GM13976 (cell line): ENCODE measurements at regions not wholly inside any gene's neighbourhood (a gene's known extent, or its start where the extent isn't known, plus 50 kb on each side); places are given as distances from the start of the nearest gene placed in this dataset.

Source experiments
- DNase-seq: peaks from one replicate; pipeline ENCODE4 v3.0.0; 2012; ENCODE audit warnings: low spot score
- CTCF ChIP-seq: IDR thresholded peaks from 2 replicates; pipeline ENCODE4 v1.5.1; 2012; ENCODE audit warnings: borderline replicate concordance, mild to moderate bottlenecking; ENCODE audit not compliant: insufficient read depth; ENCODE audit errors: extremely low read depth, missing control alignments, control extremely low read depth
- in situ Hi-C: fragments of 300-500 bp; cut with MboI; formaldehyde crosslinking; loops from one replicate; pipeline ENCODE4 v1.12.0; 2022; ENCODE audit warnings: low sequenced_read_pairs, mixed read lengths, inconsistent platforms; ENCODE audit not compliant: unreplicated experiment

- DNase-seq = no peak
- TF ChIP-seq CTCF = no peak
- in situ Hi-C loops = no loop called here
Measured at GRCh38 chr3:194775731-194776130, 90.0 kb downstream of the FAM43A start.

- in situ Hi-C loops = no loop called here
- DNase-seq = no peak
- TF ChIP-seq CTCF = no peak
Measured at GRCh38 chr3:194777729-194778128, 92.0 kb downstream of the FAM43A start.

GRCh38 chr3:194779729-194780224 lies 94.1 kb downstream of the FAM43A start:
- TF ChIP-seq CTCF = no peak
- DNase-seq = no peak
- in situ Hi-C loops = no loop called here

GRCh38 chr3:194780706-194781105 lies 95.0 kb downstream of the FAM43A start:
- no peak for TF ChIP-seq CTCF
- no peak for DNase-seq
- in situ Hi-C loops = no loop called here

- in situ Hi-C loops = no loop called here
- no peak for DNase-seq
- TF ChIP-seq CTCF = no peak
Measured at GRCh38 chr3:194781617-194782016, 95.9 kb downstream of the FAM43A start.

- no peak for TF ChIP-seq CTCF
- DNase-seq = no peak
- in situ Hi-C loops = no loop called here
Measured at GRCh38 chr3:194782698-194783404, 97.2 kb downstream of the FAM43A start.
